GM19455 (cell line): ENCODE measurements at regions not wholly inside any gene's neighbourhood (a gene's known extent, or its start where the extent isn't known, plus 50 kb on each side); places are given as distances from the start of the nearest gene placed in this dataset.
A peak's percentile ranks its signal among the peaks of the same experiment; 100 is the strongest.
"Not testable (repeated sequence)": the region's sequence is repeated elsewhere in the genome, so short reads cannot be mapped to it uniquely, and the experiment has no call there.

Experiments
- ATAC-seq: cut with Tn5 transposase; IDR thresholded peaks from one replicate; pipeline ENCODE4 v1.9.1; 2021; ENCODE audit not compliant: unreplicated experiment

DNA sequence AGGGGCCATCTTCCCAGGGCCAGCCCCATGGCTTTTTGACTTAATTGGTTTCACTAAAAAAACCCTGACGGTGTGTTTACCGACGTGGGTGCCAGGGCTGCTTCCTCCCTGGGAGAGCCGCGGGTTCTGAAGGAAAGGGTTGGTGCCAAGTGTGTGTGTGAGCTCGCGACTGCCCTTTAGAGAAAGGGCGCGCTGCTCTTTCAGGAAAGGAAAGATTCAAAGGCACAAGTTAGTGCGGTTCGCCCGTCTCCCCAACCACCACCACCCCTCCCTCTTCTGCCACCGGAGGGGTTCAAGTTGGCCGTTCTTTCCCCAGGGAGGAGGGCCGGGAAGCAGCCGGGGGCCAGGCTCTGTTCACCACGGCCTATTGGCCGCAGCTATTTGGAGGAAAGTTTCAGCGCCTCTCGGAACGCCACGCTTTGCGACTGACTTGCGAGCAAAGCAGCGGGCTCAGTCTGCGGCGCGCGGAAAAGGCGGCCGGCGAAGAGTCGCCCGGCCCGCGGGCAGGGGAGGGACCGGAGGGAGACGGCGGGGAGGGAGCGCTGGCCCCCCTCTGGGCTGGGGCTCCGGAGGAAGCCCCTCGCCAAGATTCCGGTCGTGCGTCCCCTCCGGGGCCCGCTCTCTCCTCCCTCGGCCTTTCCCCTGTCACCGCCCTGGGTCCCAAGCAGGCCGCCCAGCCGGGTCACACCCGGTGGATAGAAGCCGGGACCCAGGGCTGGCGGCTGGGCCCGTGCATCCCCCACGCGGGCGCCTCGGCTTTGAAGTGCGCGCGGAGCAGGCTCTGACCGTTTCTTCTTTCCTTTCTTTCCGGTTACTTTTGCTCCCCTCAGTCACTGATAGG, 165.9 kb upstream of the PPP1R3A start:
- peak; percentile 29 for ATAC-seq

DNA sequence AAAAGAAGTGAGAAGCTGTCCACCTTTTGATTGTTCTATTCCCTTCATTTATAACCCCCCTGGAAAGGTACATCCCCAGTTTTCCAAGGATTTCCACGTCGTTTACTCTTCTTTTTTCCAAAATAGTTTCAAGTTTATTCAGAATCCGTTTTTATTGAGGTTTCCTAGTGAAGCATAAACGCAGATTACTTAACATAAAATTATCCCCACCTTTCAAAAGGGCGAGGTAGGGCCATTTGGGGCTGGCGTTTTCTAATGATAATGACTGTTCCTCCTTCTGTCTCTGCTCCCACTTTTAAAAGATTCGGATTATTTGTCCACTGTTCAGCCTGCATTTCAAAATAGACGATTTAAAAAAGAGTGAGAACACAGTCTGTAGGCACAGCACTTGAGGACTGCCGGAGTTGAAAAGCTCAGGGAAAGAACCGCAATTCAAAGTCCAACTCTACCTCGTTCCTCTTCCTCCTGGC, 165.2 kb upstream of the PPP1R3A start:
- no peak for ATAC-seq

DNA sequence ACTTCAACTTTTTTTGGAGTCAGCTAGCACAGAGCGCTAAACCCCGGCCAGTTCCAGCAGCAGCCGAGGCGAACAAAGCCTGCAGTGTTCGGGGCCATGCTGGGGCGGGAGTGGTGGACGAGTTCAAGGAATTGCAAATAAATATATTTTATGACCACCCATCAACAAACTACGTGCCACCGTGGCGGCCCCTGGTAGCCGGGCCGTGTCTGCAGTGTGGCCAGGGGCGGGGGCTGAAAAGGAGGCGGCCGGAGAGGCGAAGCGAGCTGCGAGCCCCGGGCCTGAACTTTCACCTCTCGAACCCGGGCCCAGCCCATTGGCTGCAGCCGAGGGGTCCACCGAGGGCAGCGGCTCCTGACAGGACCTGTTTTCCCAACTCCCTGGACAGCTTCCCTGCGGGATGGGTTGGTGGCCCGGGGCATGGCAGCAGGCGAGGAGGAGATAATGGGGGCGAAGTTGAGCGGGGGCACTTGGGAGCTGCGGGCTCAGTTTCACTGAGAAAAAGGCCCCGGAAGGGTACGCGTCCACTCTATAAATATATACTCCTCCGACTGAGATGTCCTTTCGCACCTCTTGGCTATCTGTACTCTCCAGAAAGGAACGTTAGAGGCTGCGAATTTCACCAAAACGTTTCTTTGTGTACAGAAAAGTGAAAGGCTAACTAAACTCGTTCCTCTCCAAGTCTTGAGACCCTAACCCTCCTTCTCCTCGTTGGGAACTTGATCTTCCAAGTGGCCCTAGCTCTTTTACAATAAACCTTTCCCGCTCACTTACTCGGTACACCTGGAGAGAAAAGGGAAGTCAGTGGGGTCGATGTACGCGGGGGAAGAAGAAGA, 164.6 kb upstream of the PPP1R3A start:
- no peak for ATAC-seq

DNA sequence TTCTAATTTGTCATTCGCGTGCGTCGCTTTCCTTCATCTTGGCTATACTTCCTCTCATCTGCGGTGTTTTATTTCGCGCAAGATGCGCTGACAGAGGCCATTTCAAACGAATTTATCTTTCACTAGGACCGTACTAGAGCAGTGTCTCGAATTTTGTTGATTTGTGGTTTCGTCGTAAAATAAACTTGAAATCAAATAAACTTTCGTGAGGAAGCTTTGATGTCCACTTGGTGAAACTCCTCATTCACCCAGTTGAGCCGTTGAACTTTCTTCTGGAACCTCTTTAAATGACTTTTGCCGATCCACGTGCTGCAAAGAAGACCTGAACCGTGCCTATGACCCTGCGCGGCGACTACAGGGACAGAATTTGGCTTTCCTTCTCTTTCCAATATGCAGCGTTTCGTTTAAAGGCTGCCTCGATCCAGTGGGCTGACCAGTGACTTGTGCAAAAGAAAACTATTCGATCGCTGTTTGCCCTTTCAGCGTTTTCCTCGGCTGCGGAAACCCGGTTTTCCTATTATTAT, 163.9 kb upstream of the PPP1R3A start:
- no peak for ATAC-seq

DNA sequence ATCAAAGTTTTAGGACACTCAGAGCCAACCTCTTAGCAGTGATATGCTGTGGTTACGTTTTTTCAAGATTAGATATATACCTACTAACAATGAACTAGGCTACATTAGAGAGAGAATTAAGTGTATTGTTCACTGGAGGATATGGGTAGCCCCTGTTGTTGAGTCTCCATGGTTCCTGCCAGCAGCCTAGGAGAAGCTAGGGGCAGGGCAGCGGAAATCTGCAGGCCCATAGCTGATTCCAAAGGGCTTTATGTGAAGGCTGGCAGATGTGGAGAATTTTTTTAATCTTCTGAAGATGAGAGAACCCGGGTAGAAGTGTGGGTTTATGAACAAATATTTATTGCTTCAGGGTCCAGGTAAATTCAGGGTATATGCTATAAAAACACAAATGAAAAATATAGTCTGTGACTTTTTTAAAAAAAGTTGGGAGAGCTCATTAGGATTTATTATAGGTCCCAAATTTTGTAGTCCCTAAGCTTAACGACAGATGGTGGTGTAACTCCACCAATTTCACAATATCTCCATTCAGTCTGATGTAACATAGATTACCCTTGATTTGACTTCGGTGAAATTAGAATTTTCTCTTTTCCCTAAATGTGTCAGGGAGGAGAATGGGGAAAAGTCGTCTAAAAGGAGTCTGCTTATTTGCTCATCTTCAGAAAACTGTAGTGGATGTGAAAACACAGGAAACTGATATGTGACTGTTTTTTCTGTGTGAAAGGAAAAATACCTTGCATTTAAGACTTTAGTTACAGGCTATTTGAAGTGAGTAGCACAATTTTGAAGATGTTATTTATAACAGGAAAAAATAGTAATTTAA, 163.0 kb upstream of the PPP1R3A start:
- no peak for ATAC-seq

DNA sequence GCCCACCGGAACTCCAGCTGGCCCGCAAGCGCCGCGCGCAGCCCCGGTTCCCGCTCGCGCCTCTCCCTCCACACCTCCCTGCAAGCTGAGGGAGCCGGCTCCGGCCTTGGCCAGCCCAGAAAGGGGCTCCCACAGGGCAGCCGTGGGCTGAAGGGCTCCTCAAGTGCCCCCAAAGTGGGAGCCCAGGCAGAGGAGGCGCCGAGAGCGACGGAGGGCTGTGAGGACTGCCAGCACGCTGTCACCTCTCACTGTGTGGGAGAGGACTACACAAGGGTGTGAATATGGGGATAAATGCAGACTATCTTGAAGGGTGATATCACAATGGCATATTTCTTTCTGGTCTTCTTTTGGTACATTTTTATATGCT, 158.3 kb upstream of the PPP1R3A start:
- not testable (repeated sequence) for ATAC-seq

DNA sequence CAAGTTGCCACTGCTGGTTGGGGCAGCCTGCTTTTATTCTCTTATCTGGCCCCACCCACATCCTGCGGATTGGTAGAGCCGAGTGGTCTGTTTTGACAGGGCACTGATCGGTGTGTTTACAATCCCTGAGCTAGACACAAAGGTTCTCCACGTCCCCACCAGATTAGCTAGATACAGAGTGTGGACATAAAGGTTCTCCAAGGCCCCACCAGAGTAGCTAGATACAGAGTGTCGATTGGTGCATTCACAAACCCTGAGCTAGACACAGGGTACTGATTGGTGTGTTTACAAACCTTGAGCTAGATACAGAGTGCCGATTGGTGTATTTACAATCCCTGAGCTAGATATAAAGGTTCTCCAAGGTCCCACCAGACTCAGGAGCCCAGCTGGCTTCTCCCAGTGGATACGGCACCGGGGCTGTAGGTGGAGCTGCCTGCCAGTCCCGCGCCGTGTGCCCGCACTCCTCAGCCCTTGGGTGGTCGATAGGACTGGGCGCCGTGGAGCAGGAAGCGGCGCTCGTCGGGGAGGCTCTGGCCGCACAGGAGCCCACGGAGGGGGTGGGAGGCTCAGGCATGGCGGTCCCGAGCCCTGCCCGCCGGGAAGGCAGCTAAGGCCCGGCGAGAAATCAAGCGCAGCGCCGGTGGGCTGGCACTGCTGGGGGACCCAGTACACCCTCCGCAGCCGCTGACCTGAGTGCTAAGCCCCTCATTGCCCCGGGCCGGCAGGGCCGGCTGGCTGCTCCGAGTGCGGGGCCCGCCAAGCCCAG, 157.8 kb upstream of the PPP1R3A start:
- not testable (repeated sequence) for ATAC-seq

DNA sequence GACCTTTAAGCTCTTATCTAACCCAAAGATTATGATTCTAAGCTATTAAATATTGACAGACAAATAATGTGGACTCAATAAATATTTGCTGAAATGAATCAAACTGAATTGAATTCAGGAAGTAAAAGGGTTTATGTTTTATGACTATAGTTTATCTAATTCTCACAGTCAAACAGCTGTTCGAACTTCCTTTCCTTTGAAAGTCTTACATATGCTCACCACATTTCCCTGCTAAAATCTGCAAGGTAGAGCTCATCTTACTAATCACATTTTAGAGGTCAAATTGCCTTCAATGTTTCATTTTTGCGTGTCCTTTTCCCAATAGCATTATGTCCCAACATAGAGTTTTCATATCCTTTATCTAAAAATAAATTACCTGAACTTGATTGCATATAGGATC, 154.9 kb upstream of the PPP1R3A start:
- no peak for ATAC-seq

DNA sequence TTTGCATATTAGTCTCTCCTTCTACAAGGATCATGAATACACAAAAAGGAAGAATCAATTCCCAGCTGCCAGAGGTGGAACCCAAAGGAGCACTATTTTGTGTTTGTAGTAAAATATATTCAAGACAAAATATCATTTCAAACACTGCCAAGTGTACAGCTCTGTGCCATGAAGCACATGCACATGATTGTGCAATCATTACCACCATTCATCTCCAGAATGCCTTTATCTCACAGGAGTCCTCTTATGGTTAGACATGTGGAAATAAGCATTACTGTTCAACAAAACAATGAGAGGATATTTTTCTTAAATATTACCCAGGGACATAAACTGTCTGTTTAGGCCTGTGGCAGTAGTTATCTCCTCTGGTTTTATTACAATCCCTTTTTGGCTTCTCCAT, 151.4 kb upstream of the PPP1R3A start:
- no peak for ATAC-seq

DNA sequence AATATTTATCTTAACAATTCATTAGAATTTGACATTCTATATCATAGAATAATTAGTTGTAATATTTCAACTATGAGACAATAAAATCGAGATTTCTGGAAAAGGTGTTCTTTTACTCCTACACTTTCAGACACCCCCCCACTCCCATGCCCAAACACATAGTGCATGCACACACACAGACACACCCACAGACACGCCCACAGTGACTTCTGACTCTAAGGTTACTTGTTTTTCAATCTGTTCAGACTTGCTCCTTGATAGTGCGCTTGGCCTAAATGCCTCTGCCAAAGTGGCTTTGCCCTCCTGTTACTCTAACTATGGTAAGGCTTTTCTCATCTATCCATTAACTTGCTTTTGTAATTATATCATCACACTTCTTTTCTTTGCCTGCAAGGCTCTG, 144.0 kb upstream of the PPP1R3A start:
- no peak for ATAC-seq

DNA sequence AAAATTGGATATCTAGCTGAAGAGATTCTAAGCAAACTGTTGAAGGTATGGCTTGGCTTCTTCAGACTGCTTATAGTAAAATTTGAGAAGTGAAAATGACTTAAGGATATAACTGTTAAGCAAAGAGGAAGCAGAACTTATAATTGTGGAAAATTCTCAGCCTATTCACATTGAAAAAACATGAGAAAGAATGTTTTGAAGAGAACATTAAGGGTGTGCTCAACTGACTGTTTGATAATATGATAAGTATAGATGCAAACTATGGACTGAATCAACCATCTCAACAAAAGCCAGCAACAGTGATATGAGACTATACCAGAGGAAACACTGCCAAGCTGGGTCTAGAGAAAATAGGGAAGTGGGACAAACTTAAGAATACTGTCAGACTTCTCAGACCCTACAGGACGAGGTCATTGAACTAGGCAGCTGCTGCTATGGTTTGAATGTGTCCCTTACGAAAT, 133.1 kb upstream of the PPP1R3A start:
- ATAC-seq, result peak; percentile 87

DNA sequence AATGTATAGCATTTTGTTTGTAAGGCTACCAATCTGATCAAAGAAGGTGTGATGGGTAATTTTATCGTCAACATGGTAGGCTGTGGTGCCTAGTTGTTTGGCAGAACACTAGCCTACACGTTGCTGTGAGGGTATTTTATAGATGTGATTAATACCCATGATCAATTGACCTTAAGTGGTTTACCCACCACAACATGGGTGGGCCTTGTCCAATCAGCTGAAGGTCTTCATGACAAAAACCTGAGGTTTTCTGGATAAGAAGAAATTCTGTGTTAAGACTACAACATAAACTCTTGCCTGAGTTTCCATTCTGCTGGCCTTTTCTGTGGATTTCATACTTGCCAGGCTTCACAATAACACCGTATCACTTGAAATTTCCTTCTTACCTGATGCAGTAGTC, 131.8 kb upstream of the PPP1R3A start:
- no peak for ATAC-seq

DNA sequence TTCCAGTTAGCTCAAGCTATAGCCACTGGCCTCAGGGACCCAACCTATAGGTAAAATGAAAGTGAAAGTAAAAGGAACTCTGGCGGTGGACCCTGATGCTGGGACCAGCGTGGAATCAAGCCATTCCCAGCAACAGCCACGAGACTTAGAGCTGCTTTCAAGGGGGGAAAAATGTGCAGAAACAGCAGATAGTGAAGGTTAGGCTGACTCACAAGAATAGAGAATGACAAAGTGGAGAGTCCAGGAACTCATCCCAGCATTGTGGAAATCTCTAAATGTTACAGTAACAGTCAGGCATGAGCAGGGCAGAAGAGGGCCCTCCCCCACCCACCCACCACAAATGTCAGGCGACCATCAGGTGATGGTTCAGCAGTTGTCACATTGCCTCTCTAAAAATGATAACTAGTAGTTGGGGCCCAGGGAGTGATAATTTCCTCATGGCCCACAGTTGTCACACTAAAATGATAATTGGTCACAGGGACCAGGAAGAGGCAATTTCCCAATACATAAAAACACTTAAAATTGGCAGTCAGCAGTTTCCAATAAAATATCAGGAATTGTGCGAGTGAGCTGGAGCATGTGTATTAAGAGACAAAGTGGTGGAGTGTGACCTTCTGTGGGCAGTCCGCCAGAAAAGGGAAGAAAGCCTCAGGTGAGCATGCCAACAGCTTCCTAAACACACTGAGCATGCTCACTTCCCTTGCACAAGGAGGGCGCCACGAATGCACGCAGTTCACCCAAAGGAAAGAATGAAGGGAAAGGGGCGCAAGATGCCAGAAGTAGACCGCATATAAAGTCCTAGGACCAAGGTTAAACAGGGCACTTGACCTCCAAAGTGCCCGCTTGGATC, 129.8 kb upstream of the PPP1R3A start:
- no peak for ATAC-seq

DNA sequence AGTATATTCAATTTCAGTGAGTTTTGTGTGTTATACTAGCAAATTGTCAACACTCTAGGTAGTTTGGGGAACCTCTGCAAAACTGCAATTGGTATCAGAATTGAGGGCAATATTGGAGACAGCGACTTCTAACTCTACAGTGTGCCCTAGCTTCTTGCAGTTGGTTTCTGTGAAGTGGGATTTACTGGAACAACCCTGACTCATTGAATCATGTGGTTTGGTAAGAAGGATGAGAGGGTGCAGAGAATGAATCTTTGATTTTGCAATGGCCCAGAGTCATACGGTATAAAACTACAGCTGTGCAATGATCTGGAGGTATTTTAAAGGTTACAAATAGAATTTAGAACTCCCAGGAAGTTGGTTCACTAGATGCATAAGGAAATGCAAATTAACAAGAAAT, 129.1 kb upstream of the PPP1R3A start:
- ATAC-seq, result no peak

DNA sequence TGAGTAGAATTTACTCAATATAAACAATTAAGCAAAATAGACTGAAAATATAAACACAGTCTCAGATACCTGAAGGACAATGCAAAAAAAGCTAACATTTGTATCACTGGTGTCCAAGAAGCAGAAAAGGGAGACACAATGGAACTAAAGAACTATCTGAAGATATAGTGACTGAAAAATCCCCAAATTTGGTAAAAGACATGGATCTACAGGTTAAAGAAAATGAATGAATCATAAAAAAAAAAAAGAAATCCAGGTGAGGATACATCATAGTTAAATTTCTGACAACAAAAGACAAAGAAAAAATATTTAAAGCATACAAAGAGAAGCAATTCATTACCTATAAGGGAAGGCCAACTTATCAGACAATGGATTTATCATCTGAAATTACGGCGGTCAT, 114.7 kb upstream of the PPP1R3A start:
- no peak for ATAC-seq

DNA sequence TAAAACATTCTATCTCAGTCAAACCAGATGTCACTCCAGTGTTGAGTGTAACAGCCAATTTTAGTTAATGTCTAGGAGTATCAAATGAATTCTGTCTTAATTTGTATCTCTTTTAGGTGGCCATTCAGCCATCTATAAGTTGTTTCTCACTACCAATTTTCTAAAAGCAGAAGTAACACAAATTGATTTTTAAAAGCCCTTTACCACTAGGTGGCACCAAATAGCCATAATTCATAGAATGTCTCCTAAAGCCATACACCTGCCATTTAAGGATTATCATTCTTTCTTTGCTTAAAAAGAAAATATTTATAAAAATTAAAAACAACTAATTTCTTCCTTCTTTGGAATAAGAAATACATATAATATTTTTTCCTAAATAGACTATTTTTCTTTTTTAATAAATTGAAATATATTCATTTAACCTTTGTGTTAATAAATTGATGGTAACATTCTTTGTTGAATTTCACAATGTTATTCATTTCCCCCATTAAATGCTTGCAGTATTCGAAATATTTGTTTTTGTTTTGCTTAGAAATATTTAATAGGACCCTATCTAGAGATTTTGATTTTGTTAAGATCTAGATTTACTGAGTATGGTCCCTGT, 107.8 kb upstream of the PPP1R3A start:
- peak; percentile 73 for ATAC-seq

DNA sequence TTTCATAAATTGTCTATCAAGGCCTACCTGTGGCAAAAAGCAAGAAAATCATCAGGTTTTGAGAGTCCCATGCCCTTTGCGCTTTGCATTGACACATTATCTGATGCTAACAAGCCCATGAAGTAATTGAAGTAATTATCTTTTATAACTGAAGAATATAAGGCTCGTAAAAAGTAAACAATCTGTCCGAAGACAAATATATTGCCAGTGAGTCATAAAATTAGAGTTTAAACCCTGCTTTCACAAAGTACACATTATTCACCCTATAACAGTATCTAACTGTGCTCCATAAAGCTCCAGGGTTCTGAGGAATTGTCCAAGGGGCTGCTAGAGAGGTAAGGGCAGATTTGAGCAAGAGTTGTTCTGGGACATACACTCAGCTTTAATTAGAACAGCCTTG, 102.3 kb upstream of the PPP1R3A start:
- no peak for ATAC-seq

DNA sequence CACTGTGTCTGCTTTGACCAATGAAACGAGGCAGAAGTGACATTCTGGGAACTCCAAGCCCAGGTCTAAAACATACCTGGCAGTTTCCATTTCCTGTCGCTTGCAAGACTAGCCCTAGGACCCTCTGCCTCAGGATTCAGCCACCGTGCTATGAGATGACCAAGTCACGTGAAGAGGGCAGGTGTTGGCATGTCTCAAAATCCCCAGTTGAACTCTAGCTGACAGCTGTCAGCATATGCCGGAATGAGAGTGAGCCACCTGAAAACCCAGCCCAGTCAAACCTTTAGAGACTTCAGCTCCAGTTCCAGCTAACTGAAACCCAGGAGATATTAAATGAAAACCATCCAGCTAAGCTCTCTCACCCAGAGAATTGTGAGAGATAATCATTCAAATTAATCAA, 89.9 kb upstream of the PPP1R3A start:
- ATAC-seq, result no peak

DNA sequence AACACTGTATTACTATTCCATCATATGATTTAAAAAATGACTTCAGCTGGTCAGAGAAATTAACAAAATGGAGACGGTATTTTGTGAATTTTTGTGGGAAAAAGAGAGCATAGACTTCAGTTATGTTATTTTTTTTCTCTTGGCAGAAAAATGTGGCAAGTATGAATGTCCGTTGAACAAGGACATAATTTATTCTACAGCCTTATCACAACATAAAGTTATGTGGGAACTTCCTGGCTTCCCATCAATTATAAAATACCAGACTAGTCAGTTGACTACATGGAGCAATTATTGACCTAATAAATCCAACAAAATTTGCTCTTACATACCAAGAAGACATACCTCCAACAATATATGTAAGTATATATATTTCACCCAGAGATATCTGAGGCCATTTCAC, 88.6 kb upstream of the PPP1R3A start:
- ATAC-seq, result no peak
